Testis (tissue), 2 donors: ENCODE measurements at regions not wholly inside any gene's neighbourhood (a gene's known extent, or its start where the extent isn't known, plus 50 kb on each side); places are given as distances from the start of the nearest gene placed in this dataset.

Experiments used
- DNase-seq: peaks from one replicate; pipeline ENCODE4 v3.0.0-alpha.2; 2019
- H3K27ac ChIP-seq, 2 donors: fragments of 200-600 bp; sonication (generic); one replicate each; pipeline ENCODE4 v1.5.1; 2019
- H3K27me3 ChIP-seq: fragments of 200-600 bp; sonication (generic); one replicate; pipeline ENCODE4 v1.5.1; 2019
- H3K36me3 ChIP-seq: fragments of 200-600 bp; sonication (generic); one replicate; pipeline ENCODE4 v1.5.1; 2017; ENCODE audit warnings: low read depth; ENCODE audit errors: missing control alignments
- H3K4me1 ChIP-seq: fragments of 200-600 bp; sonication (generic); one replicate; pipeline ENCODE4 v1.5.1; 2019
- H3K4me3 ChIP-seq, 2 donors: fragments of 200-600 bp; sonication (generic); one replicate each; pipeline ENCODE4 v1.5.1; 2017 to 2019
- H3K9me3 ChIP-seq: fragments of 200-600 bp; sonication (generic); one replicate; pipeline ENCODE4 v1.5.1; 2017
- CTCF ChIP-seq, 3 experiments: fragments of 450-650 bp in 2 of 3; fragments of 200-600 bp in 1 of 3; sonication (generic) in 1 of 3; IDR thresholded peaks; one replicate each; pipeline ENCODE4 v1.5.1; 2016 to 2019; ENCODE audit warnings: antibody characterized with exemption in 3 of 3, mild to moderate bottlenecking in 2 of 3, moderate library complexity in 1 of 3
- POLR2A ChIP-seq: fragments of 450-650 bp; IDR thresholded peaks from one replicate; pipeline ENCODE4 v1.6.1; 2017; ENCODE audit warnings: antibody characterized with exemption, mild to moderate bottlenecking, moderate library complexity
- WGBS, 2 donors: methylation state at CpG; one replicate each; pipeline ENCODE4 v1.1.5; 2018; 5-methylcytosine and 5-hydroxymethylcytosine counted together
- intact Hi-C: fragments of 100-400 bp; cut with DNase I; formaldehyde crosslinking; loops from one replicate; pipeline ENCODE4 v1.15.1; 2023; ENCODE audit warnings: low total_unique reads

- intact Hi-C loops, result no loop called here
- no peak for DNase-seq
Observed at GRCh38 chr20:61041481-61041880, 210.6 kb upstream of the CDH4 start.

GRCh38 chr20:61042506-61043385 lies 209.3 kb upstream of the CDH4 start:
- Histone ChIP-seq H3K9me3 (no peaks in the 10 kb centered on the region), H3K4me1 (no peaks in the 10 kb centered on the region), H3K27ac (no peak overlapping the region), H3K36me3 (no peaks in the 10 kb centered on the region), H3K4me3 (no peak overlapping the region), H3K27me3 (no peaks in the 10 kb centered on the region)
- no peak for DNase-seq
- 60 to 67% methylated on average over 25 of the region's 25 CpGs for WGBS, 2 donors
- intact Hi-C loops, result no loop called here
- no peak for TF ChIP-seq POLR2A
- TF ChIP-seq CTCF (IDR thresholded peaks at IDR 0.05), result no peak

More at GRCh38 chr20:61041481-61041880, 210.6 kb upstream of the CDH4 start:
- H3K27ac ChIP-seq, result no peak overlapping the region
- no peak overlapping the region for H3K4me3 ChIP-seq
- 84 to 89% methylated on average over 3 to 4 of the region's 4 CpGs for WGBS, 2 donors
- H3K36me3 ChIP-seq, result no peaks in the 10 kb centered on the region
- H3K4me1 ChIP-seq, result no peaks in the 10 kb centered on the region
- H3K9me3 ChIP-seq, result no peaks in the 10 kb centered on the region
- TF ChIP-seq POLR2A (no peak), CTCF (IDR thresholded peaks at IDR 0.05) (no peak)
- no peaks in the 10 kb centered on the region for H3K27me3 ChIP-seq

- 84 to 86% methylated on average over 5 to 9 of the region's 9 CpGs for WGBS, 2 donors
- Histone ChIP-seq H3K27me3 (no peaks in the 10 kb centered on the region), H3K4me1 (no peaks in the 10 kb centered on the region), H3K27ac (no peak overlapping the region), H3K9me3 (no peaks in the 10 kb centered on the region), H3K4me3 (no peak overlapping the region), H3K36me3 (no peaks in the 10 kb centered on the region)
- no peak for TF ChIP-seq CTCF (IDR thresholded peaks at IDR 0.05)
- TF ChIP-seq POLR2A, result no peak
- intact Hi-C loops, result no loop called here
- no peak for DNase-seq
Observed at GRCh38 chr20:61043681-61044080, 208.4 kb upstream of the CDH4 start.

GRCh38 chr20:61044499-61044898 lies 207.6 kb upstream of the CDH4 start:
- intact Hi-C loops, result no loop called here
- H3K36me3 ChIP-seq, result no peaks in the 10 kb centered on the region
- H3K27ac ChIP-seq, result no peak overlapping the region
- DNase-seq, result no peak
- 47 to 51% methylated on average over 4 of the region's 4 CpGs for WGBS, 2 donors
- H3K4me3 ChIP-seq, result no peak overlapping the region
- no peaks in the 10 kb centered on the region for H3K27me3 ChIP-seq
- no peak for TF ChIP-seq POLR2A
- TF ChIP-seq CTCF (IDR thresholded peaks at IDR 0.05), result no peak
- H3K9me3 ChIP-seq, result no peaks in the 10 kb centered on the region
- H3K4me1 ChIP-seq, result no peaks in the 10 kb centered on the region

GRCh38 chr20:61045091-61045490 lies 207.0 kb upstream of the CDH4 start:
- Histone ChIP-seq H3K9me3 (no peaks in the 10 kb centered on the region), H3K36me3 (no peaks in the 10 kb centered on the region), H3K4me3 (no peak overlapping the region), H3K27ac (no peak overlapping the region), H3K4me1 (no peaks in the 10 kb centered on the region), H3K27me3 (no peaks in the 10 kb centered on the region)
- intact Hi-C loops, result no loop called here
- DNase-seq, result no peak
- no peak for TF ChIP-seq POLR2A
- no peak for TF ChIP-seq CTCF (IDR thresholded peaks at IDR 0.05)
- 95 to 97% methylated on average over 1 of the region's 1 CpG for WGBS, 2 donors
